AG09319 (cell line): ENCODE measurements at regions not wholly inside any gene's neighbourhood (a gene's known extent, or its start where the extent isn't known, plus 50 kb on each side); places are given as distances from the start of the nearest gene placed in this dataset.

Experiments used
- DNase-seq: peaks from one replicate; pipeline ENCODE4 v3.0.0-alpha.2; 2010; ENCODE audit warnings: low read depth; ENCODE audit errors: extremely low read depth
- CTCF ChIP-seq: IDR thresholded peaks from 2 replicates; pipeline ENCODE4 v1.5.1; 2011; ENCODE audit warnings: low read depth, mild to moderate bottlenecking, inconsistent platforms, low read length, moderate library complexity

GRCh38 chr21:43308815-43309283 is 118.1 kb downstream of the SIK1 start:
- DNase-seq = no peak
- TF ChIP-seq CTCF = no peak

GRCh38 chr21:43308101-43308814 is 118.7 kb downstream of the SIK1 start:
- no peak for DNase-seq
- no peak for TF ChIP-seq CTCF

- no peak for TF ChIP-seq CTCF
- DNase-seq = no peak
Measured at GRCh38 chr21:43307677-43308070, 119.3 kb downstream of the SIK1 start.

- no peak for TF ChIP-seq CTCF
- no peak for DNase-seq
Measured at GRCh38 chr21:43306911-43307676, 119.8 kb downstream of the SIK1 start.

GRCh38 chr21:43306391-43306790 is 120.5 kb downstream of the SIK1 start:
- no peak for DNase-seq
- no peak for TF ChIP-seq CTCF

- no peak for DNase-seq
- TF ChIP-seq CTCF = no peak
Measured at GRCh38 chr21:43305811-43306311, 121.1 kb downstream of the SIK1 start.

- TF ChIP-seq CTCF = no peak
- DNase-seq = no peak
Measured at GRCh38 chr21:43305336-43305665, 121.6 kb downstream of the SIK1 start.
